ENCODE measurements at regions not wholly inside any gene's neighbourhood (a gene's known extent, or its start where the extent isn't known, plus 50 kb on each side); places are given as distances from the start of the nearest gene placed in this dataset.

DNA sequence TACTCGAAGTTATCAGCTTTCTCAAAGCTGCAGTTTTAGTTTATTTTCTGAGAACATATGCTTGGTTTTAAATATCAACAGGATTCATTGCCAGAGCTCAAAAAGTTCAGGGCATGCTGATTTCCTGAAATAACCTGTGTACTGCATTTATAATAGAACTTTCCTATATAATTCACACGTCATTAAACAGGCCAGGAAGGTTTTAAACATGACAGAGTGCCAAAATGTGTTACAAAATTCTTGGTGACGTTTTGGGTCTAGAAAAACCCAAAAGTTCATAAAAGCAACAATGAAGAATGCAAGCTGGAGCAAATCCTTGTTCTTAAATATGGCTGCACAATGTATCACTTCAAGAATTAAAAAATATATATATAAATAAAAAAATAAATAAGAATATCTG, 1139.1 kb downstream of the CDH11 start:
- peak; percentile 4 for DNase-seq

- DNase-seq: no peak
Observed at GRCh38 chr16:63982110-63982509, 1139.8 kb downstream of the CDH11 start.

DNA sequence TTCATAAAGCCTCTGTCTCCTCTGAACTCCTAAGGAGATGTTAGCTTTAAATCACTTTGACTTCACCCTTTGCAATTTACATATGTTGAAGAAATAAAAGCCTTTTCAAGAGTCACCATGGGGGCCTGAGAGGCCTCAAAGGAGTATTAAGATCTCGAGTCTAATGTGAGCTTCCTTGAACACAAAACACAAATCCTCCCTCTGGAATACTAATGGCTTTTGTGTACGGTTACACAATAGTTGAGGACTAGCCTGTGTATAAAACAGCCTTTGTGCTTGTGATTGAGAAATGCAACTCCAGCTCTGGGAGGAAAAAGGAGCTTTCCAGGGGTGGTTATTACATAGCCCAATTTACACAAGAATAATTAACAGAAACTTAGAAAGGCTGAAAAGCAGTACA, 1140.2 kb downstream of the CDH11 start:
- no peak for DNase-seq

DNA sequence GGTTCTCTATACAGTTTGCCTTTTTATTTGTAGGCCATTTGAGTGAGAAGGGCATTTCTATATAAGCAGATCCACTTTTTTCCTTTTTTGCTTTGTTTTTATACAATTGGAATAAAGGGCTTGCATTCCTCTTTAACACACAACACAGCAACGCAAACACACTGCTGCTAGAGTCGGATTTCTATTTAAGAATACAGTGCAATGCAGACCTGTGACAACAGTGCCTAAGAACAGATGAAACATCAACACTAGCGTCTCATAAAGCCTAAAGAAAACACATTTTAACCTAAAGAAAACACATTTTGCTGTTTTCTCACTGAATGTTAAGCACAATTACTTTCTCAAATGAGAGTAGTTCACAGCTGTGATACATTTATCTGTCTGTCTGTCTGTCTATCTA, 1141.1 kb downstream of the CDH11 start:
- DNase-seq: no peak

DNA sequence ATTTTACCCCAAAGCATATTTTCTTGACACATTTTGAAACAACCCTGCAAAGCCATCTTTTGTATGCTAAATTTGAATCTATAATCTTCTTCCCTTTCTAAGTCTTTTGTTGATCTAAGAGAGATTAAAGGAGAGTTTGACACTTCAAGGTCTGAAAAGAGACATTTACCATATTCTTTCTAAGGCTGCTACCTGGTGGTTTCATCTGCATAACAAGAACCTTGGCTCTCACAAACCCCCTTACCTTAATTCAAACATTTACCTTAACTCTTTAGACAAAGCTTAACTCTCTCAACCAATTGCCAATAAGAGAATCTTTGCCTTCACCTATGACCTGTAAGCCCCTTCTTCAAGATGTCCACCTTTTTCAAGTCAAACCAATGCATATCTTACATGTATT, 1143.6 kb downstream of the CDH11 start:
- DNase-seq: no peak

DNA sequence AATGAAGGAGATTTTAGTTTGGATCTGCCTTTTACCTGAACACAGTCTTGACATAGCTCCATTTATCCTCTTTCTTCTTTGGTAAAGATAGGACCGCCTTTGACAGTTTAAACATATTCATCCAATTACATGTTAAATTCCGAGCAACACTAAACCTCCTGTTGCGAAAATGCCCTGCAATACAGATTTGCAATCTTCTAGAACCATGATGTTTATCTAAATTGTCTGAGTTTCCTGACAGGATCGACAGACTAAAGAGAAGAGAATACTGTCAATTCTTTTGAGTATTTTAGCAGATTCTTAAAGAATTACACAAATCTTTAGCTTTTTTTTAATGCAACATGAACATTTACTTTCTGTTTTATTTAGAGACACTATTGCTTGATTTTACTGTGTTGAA, 1145.5 kb downstream of the CDH11 start:
- no peak for DNase-seq

DNA sequence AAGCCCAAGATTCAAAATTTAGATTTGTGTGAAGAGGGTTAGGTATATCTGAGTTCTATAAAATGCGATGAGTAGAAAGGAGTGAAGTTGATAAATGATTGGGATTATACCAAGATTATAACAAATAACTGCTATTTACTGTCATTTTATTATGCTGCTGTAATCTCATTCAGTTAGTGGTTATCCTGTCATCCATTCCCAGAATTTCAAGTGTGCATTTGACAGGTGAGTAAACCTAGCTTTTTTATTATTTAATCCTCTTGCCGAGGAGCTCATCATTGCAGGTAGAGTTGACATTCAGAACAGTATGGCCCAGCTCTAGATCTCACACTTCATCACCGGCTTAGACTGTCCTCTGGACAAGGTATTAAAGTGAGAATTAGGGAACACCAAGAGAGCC, 1146.2 kb downstream of the CDH11 start:
- peak; percentile 19 for DNase-seq

DNA sequence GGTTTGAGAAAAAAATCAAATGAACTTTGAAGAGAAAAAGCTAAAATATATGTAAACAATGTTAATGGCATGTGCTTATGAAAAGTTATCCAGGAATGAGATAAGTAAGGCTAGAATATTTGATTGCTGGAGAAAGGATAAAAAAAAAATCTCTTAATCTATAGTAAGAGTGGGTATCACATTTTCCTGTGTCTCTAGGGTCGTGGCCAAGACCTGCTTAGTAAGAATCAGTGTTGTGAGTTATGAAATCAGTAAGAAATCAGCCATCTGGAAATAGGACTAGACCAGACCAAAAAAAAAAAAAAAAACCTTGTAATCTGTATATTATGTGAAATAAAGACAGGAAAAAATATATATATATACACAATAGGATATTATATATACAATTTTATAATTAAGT, 1153.9 kb downstream of the CDH11 start:
- no peak for DNase-seq

GRCh38 chr16:63960321-63960720, 1161.5 kb downstream of the CDH11 start:
- no peak for DNase-seq

DNA sequence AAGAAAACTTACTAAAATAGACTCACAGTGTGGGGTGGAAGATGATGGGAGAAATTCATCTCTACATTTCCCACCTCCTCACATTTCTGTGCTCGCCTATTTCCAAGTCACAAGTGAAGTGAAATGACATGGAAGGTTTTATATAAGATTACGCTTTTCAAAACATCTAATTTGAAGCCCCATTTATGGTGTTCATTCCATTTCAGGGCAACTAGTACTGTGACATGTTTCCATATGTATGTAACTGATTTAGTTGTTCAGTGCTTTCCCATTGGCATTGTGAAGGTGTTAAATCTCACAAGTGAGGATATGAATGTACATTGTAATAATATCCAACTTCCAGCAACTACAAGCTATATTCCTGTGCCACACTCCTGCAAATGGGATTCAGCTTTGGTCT, 1174.8 kb downstream of the CDH11 start:
- no peak for DNase-seq

DNA sequence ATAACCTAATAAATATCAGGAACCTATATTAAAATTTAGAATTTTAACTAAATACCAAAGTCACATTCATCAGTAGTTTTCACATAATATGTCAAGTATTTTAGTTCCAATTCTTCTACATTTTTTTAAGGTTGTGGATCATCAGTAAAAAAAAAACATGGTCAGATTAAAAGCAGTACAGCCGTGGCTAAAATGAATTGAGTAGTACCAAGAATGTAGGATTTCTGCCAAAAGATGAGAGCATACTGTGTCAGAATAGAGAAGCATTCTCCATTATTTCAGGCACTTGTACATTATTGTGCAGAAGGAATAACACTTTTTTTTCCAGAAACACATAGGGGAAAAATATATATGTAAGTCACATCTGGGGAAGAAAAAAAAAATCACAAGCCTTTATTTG, 1176.1 kb downstream of the CDH11 start:
- DNase-seq: no peak

GRCh38 chr16:63943566-63943965, 1178.3 kb downstream of the CDH11 start:
- DNase-seq: no peak

GRCh38 chr16:63938661-63939060, 1183.2 kb downstream of the CDH11 start:
- no peak for DNase-seq

GRCh38 chr16:63933841-63934240, 1188.0 kb downstream of the CDH11 start:
- no peak for DNase-seq

GRCh38 chr16:63928421-63928820, 1193.4 kb downstream of the CDH11 start:
- DNase-seq: no peak

DNA sequence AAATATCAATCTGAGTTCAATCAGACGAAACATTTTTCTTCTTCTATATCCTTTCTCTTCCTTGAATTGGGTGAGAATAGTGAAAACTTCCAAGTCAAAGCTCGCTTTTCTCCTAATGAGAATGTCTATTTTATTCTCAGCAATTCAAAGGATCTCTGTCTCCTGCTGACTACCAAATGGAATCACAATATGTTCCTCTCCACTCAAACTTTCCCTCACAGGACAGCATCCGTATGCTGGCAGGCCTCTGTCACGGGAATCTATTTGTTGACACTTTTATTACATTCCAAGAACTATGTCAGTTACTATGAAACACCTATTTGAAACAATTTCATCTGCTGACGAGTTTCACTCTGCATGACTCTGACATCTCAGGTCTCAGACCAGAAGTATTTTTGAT, 1196.6 kb downstream of the CDH11 start:
- no peak for DNase-seq

GRCh38 chr16:63922560-63922959, 1199.3 kb downstream of the CDH11 start:
- no peak for DNase-seq

DNA sequence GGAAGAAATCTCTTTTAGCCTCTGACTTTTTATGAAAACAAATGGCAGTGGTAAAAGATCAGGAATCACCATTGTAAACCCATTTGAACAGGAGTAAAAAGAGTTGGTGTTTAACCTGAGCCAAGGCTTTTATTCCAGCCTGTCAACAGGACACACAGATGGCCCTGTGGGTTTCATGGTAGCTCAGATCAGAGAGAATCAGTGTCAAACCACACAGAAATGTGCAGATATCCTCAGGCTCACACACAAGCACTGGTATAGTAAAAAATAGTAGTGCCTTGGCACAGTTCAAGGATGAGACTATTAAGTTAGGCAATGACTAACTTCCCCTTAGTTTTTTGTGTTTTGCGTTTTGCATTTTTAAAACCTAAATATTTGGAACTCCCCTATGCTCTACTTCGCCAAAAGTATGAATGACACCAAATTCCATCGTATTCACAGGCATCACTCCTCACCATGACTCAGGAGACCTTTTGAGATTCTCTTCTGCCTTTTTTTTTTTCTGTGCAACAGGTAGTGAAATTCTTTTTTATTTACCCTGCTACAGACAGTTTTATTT, 1200.0 kb downstream of the CDH11 start:
- no peak for DNase-seq

GRCh38 chr16:63913290-63913689, 1208.6 kb downstream of the CDH11 start:
- no peak for DNase-seq

DNA sequence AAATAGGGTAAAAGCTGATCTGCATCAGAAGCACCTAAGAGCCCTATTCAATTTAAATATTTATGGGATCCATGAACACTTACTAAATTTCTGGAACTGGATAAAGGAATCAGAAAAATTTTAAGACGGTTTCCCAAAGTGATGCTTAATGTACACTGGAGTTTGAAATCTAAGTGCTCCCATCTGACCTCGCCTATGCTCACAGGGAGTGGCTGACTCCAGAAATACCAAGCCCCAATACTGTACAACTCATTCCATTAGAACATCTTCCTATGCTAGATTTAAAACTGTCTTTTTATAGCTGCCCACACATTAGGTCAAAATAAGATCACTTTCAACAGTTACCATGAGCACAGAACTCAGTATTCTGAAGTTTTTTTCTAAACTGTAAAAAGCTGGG, 1214.6 kb downstream of the CDH11 start:
- DNase-seq: no peak

GRCh38 chr16:63904930-63905329, 1216.9 kb downstream of the CDH11 start:
- no peak for DNase-seq

DNA sequence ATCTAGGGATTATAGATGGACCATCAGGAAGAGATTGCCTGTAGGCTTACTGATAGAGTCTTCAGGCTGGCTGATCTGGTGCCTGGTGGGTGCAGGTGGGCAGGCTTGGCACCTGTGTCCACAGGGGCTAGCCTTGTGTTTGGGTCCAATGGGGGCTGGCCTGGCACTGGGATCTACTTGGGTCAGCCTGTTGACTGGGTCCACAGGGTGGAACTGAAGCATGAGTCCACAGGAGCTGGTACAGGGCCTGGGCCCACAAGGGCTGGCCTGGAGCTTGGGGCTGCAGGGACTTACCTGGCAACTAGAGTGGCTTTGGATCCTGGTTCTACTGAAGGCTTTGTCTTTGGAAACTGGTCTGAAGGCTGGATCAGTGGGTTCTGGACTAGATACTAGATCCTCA, 1217.7 kb downstream of the CDH11 start:
- no peak for DNase-seq

DNA sequence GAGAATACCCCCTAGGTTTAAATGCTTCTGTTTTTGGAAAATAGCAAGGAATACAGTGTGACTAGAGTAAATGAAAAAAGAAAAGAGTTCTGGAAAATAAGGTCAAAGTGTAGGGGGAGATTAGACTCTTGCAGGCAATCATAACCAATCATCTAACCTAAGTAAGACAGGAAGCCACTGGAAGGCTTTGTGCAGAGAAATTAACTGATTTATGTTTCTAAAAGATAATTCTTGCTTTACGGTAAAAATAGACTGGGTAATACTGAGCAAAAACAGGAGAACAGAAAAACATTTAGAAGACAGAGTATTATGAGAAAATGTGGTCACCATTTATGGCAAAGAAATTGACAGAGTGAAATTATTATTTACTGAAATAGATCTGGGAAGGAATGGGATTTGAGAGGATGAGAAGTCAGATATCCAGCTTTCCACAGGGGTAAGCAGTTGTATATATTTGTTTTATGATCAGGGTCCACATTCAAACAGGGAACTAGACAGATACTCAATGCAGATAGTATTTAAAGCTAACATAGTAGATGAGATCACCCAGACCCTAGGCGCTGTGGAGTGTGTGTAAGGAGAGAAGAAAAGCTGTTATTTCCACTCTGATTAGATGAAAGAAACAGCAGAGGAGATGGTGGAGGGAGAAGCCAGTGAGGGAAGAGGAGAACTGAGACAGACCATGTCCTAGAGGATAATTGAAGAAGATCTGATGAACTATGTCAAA, 1225.3 kb downstream of the CDH11 start:
- DNase-seq: no peak

DNA sequence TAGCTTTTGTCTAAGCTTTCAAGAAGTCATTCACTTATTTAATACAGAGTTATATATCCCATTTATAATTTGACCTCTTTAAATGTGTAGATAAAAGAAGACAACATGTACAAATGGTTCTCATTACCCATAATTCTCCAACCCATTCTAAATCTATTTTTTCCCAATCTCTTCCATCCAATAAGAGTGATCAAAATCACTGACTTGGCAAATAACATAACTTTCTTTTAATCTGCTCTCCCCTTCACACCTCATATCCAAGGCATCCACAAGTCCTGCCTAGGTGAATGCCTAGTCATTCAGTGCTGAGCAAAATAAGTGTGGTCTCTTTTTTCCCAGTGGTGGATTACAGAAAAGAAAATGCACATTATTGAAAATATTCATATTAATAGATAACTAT, 1231.1 kb downstream of the CDH11 start:
- DNase-seq: no peak

DNA sequence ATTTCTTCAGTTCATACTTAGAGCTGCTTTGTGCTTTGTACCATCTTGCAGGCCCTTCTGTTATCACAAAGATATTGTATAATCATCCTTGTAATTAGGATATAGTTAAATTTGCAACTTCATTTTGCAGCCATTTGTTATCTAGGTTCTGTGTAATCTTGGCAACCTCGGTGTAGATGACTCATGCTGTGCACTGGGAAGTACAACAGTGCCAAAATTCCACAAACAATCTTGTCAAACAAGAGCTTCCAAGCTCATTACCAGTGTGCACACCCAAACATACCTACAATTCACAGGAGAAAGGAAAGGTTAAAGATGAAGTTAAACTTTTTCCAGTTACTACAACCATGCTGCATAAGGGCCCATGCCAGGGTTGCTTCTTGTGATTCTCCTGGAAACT, 1231.8 kb downstream of the CDH11 start:
- DNase-seq: peak; percentile 11

Data from DMS53 (cell line).